SK-N-SH treated with all-trans-retinoic acid at 6 μM for 48 hours (cell line): ENCODE measurements at regions not wholly inside any gene's neighbourhood (a gene's known extent, or its start where the extent isn't known, plus 50 kb on each side); places are given as distances from the start of the nearest gene placed in this dataset.

Experiments used
- ISL1 ChIP-seq: fragments of 250-450 bp; sonication (Bioruptor Pico); IDR thresholded peaks from 2 replicates; pipeline ENCODE4 v2.1.2; 2022; ENCODE audit warnings: mild to moderate bottlenecking, moderate library complexity
- PATZ1 ChIP-seq: fragments of 250-450 bp; sonication (Bioruptor Pico); IDR thresholded peaks from 2 replicates; pipeline ENCODE4 v1.8.0; 2020; ENCODE audit warnings: mild to moderate bottlenecking, moderate library complexity, borderline replicate concordance
- RARB ChIP-seq: fragments of 250-450 bp; sonication (Bioruptor Pico); IDR thresholded peaks from 2 replicates; pipeline ENCODE4 v1.8.0; 2021; ENCODE audit warnings: mild to moderate bottlenecking, moderate library complexity
- ZFP3 ChIP-seq: fragments of 250-450 bp; sonication (Bioruptor Pico); IDR thresholded peaks from 2 replicates; pipeline ENCODE4 v1.5.0; 2020; ENCODE audit warnings: mild to moderate bottlenecking, moderate library complexity

DNA sequence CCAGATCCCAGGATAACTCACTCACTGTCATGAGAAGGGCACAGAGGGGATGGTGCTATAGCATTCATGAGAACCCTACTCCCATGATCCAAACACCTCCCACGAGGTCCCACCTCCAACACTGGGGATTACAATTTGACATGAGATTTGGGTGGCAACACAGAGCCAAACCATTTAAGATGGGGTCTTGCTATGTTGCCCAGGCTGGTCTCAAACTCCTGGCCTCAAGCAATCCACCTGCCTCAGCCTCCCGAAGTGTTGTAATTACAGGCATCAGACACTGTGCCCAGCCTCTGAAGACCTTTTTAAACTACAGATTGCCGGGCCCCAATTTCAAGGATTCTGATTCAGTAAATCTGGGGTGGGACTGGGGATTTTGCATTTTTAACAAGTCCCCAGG is 98.5 kb downstream of the BAMBI start:
- no peak for TF ChIP-seq ISL1 (CRISPR knock-in tag)
- no peak for TF ChIP-seq RARB (CRISPR knock-in tag)
- TF ChIP-seq ZFP3 (CRISPR knock-in tag), result no peak
- TF ChIP-seq PATZ1 (CRISPR knock-in tag), result no peak
